ENCODE measurements at regions not wholly inside any gene's neighbourhood (a gene's known extent, or its start where the extent isn't known, plus 50 kb on each side); places are given as distances from the start of the nearest gene placed in this dataset.

- peaks cover 38% of the 10 kb centered on the region for H3K4me1 Mint-ChIP-seq
- peak overlapping the region; percentile 99 for H3K27ac Mint-ChIP-seq
- ChIA-PET POLR2A (interaction anchor here (0.6 kb wide), 1 partner anchor 490 kb away, joined by 6 read pairs; no protein-coding TSS in a partner anchor), CTCF (no interaction called here)
- TF ChIP-seq NFE2L1 (CRISPR knock-in tag; IDR thresholded peaks at IDR 0.05) (0 out of 2 replicates have a peak, but pooled peaks have one; percentile 22), SP1 (CRISPR knock-in tag; conservative IDR thresholded peaks at IDR 0.05) (peak; percentile 59), AFF4 (CRISPR knock-in tag; IDR thresholded peaks at IDR 0.05; ENCODE audit: borderline replicate concordance) (0 out of 2 replicates have a peak, but pooled peaks have one; percentile 29), PRRX2 (CRISPR knock-in tag; IDR thresholded peaks at IDR 0.05) (no peak), ZNF671 (CRISPR knock-in tag; IDR thresholded peaks at IDR 0.05) (no peak), FOXK1 (CRISPR knock-in tag; IDR thresholded peaks at IDR 0.05) (0 out of 2 replicates have a peak, but pooled peaks have one; percentile 56), GABPB1 (CRISPR knock-in tag; IDR thresholded peaks at IDR 0.05) (peak; percentile 64), CDX4 (CRISPR knock-in tag; IDR thresholded peaks at IDR 0.05; ENCODE audit: borderline replicate concordance) (no peak), ZNF423 (CRISPR knock-in tag; IDR thresholded peaks at IDR 0.05) (0 out of 2 replicates have a peak, but pooled peaks have one; percentile 10), ETV6 (CRISPR knock-in tag; IDR thresholded peaks at IDR 0.05) (peak; percentile 43; the same call in 1 of the 2 replicates), GRHL2 (CRISPR knock-in tag; IDR thresholded peaks at IDR 0.05; ENCODE audit: insufficient replicate concordance, severe bottlenecking) (no peak), MXD4 (CRISPR knock-in tag; IDR thresholded peaks at IDR 0.05; ENCODE audit: borderline replicate concordance) (no peak), ATF1 (CRISPR knock-in tag; IDR thresholded peaks at IDR 0.05) (no peak)
- TF ChIP-seq, protein P1, sequence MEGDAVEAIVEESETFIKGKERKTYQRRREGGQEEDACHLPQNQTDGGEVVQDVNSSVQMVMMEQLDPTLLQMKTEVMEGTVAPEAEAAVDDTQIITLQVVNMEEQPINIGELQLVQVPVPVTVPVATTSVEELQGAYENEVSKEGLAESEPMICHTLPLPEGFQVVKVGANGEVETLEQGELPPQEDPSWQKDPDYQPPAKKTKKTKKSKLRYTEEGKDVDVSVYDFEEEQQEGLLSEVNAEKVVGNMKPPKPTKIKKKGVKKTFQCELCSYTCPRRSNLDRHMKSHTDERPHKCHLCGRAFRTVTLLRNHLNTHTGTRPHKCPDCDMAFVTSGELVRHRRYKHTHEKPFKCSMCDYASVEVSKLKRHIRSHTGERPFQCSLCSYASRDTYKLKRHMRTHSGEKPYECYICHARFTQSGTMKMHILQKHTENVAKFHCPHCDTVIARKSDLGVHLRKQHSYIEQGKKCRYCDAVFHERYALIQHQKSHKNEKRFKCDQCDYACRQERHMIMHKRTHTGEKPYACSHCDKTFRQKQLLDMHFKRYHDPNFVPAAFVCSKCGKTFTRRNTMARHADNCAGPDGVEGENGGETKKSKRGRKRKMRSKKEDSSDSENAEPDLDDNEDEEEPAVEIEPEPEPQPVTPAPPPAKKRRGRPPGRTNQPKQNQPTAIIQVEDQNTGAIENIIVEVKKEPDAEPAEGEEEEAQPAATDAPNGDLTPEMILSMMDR (IDR thresholded peaks at IDR 0.05) = no peak
- TF ChIP-seq, protein P2, sequence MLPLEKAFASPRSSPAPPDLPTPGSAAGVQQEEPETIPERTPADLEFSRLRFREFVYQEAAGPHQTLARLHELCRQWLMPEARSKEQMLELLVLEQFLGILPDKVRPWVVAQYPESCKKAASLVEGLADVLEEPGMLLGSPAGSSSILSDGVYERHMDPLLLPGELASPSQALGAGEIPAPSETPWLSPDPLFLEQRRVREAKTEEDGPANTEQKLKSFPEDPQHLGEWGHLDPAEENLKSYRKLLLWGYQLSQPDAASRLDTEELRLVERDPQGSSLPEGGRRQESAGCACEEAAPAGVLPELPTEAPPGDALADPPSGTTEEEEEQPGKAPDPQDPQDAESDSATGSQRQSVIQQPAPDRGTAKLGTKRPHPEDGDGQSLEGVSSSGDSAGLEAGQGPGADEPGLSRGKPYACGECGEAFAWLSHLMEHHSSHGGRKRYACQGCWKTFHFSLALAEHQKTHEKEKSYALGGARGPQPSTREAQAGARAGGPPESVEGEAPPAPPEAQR (CRISPR knock-in tag; IDR thresholded peaks at IDR 0.05) = peak; percentile 80; the same call in 1 of the 2 replicates
- DNase-seq (ENCODE audit: low spot score) (no peak), ATAC-seq (peak; percentile 90)
- H3K9me3 Mint-ChIP-seq = peaks cover 8% of the 10 kb centered on the region
- peaks cover 13% of the 10 kb centered on the region for H3K36me3 Mint-ChIP-seq
- H3K4me3 Mint-ChIP-seq = 0 out of 2 replicates have a peak overlapping the region, but pooled peaks have one; percentile 13
- H3K27me3 Mint-ChIP-seq (ENCODE audit: low read depth) = no peaks in the 10 kb centered on the region
Observed at GRCh38 chr12:75944097-75944904, 87.3 kb downstream of the PHLDA1 start.

DNA sequence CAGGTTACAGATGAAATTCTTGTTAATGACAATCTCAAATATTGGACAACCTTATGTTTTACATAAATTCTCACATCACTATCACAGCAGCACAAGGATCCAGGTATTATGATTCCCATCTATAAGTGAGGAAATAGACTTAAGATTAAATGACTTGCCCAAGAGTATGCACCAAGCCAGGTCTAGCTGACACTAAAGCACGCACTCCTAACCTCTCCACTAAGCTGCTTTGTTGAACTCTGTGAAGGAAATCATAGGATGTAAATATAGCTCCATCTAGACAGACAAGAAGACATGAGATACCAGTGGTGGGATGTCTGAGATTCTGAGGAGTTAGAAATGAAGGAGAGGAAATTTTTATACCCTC lies 87.9 kb downstream of the PHLDA1 start:
- no peak overlapping the region for H3K4me3 Mint-ChIP-seq
- peaks cover 13% of the 10 kb centered on the region for H3K36me3 Mint-ChIP-seq
- peak overlapping the region; percentile 99 for H3K27ac Mint-ChIP-seq
- H3K4me1 Mint-ChIP-seq = peaks cover 38% of the 10 kb centered on the region
- ATAC-seq (peak; percentile 12), DNase-seq (ENCODE audit: low spot score) (no peak)
- CTCF ChIA-PET = interaction anchor here (0.6 kb wide), 1 partner anchor 224 kb away, joined by 4 read pairs; no protein-coding TSS in a partner anchor
- POLR2A ChIA-PET = interaction anchor here (0.6 kb wide), 1 partner anchor 490 kb away, joined by 6 read pairs; no protein-coding TSS in a partner anchor
- peaks cover 8% of the 10 kb centered on the region for H3K9me3 Mint-ChIP-seq
- no peaks in the 10 kb centered on the region for H3K27me3 Mint-ChIP-seq (ENCODE audit: low read depth)
- TF ChIP-seq ARID4B (CRISPR knock-in tag; IDR thresholded peaks at IDR 0.05; ENCODE audit: borderline replicate concordance) (no peak), RELA (CRISPR knock-in tag; IDR thresholded peaks at IDR 0.05; ENCODE audit: borderline replicate concordance) (no peak), JUN (CRISPR knock-in tag; IDR thresholded peaks at IDR 0.05) (no peak), OVOL2 (CRISPR knock-in tag; IDR thresholded peaks at IDR 0.05; ENCODE audit: borderline replicate concordance) (no peak), CREM (CRISPR knock-in tag; IDR thresholded peaks at IDR 0.05) (no peak), IRF2 (CRISPR knock-in tag; IDR thresholded peaks at IDR 0.05; ENCODE audit: borderline replicate concordance, low read depth) (no peak), ETV6 (CRISPR knock-in tag; IDR thresholded peaks at IDR 0.05) (no peak), ZNF396 (CRISPR knock-in tag; IDR thresholded peaks at IDR 0.05; ENCODE audit: borderline replicate concordance) (no peak), SMAD4 (CRISPR knock-in tag; IDR thresholded peaks at IDR 0.05) (no peak)

All from WTC11 (cell line).